ENCODE measurements at regions not wholly inside any gene's neighbourhood (a gene's known extent, or its start where the extent isn't known, plus 50 kb on each side); places are given as distances from the start of the nearest gene placed in this dataset.
"Not testable (repeated sequence)": the region's sequence is repeated elsewhere in the genome, so short reads cannot be mapped to it uniquely, and the experiment has no call there.

- no peak for DNase-seq (ENCODE audit: low spot score)
These were observed 1257.3 kb downstream of the DIAPH3 start for GRCh38 chr13:58906329-58907007.

- no peak for DNase-seq (ENCODE audit: low spot score)
These were observed 1256.4 kb downstream of the DIAPH3 start for GRCh38 chr13:58907347-58907746.

- no peak for DNase-seq (ENCODE audit: low spot score)
These were observed 1255.6 kb downstream of the DIAPH3 start for GRCh38 chr13:58908019-58908679.

- DNase-seq (ENCODE audit: low spot score): no peak
These were observed 1244.2 kb downstream of the DIAPH3 start for GRCh38 chr13:58919551-58919950.

- no peak for DNase-seq (ENCODE audit: low spot score)
These were observed 1242.6 kb downstream of the DIAPH3 start for GRCh38 chr13:58921129-58921528.

- no peak for DNase-seq (ENCODE audit: low spot score)
These were observed 1236.9 kb downstream of the DIAPH3 start for GRCh38 chr13:58926858-58927257.

GRCh38 chr13:58933475-58933874 lies 1230.3 kb downstream of the DIAPH3 start:
- DNase-seq (ENCODE audit: low spot score): no peak

GRCh38 chr13:58935689-58936088 lies 1228.0 kb downstream of the DIAPH3 start:
- DNase-seq (ENCODE audit: low spot score): no peak

GRCh38 chr13:58946274-58946673 lies 1217.5 kb downstream of the DIAPH3 start:
- DNase-seq (ENCODE audit: low spot score): no peak

- no peak for DNase-seq (ENCODE audit: low spot score)
These were observed 1214.1 kb downstream of the DIAPH3 start for GRCh38 chr13:58949646-58950045.

GRCh38 chr13:58950911-58951310 lies 1212.8 kb downstream of the DIAPH3 start:
- no peak for DNase-seq (ENCODE audit: low spot score)

- no peak for DNase-seq (ENCODE audit: low spot score)
These were observed 1210.1 kb downstream of the DIAPH3 start for GRCh38 chr13:58953638-58954037.

- no peak for DNase-seq (ENCODE audit: low spot score)
These were observed 1208.0 kb downstream of the DIAPH3 start for GRCh38 chr13:58955546-58956385.

- DNase-seq (ENCODE audit: low spot score): not testable (repeated sequence)
These were observed 1205.6 kb downstream of the DIAPH3 start for GRCh38 chr13:58958097-58958496.

GRCh38 chr13:58960888-58961287 lies 1202.8 kb downstream of the DIAPH3 start:
- no peak for DNase-seq (ENCODE audit: low spot score)

GRCh38 chr13:58963321-58963720 lies 1200.4 kb downstream of the DIAPH3 start:
- no peak for DNase-seq (ENCODE audit: low spot score)

GRCh38 chr13:58964048-58964447 lies 1199.7 kb downstream of the DIAPH3 start:
- no peak for DNase-seq (ENCODE audit: low spot score)

- DNase-seq (ENCODE audit: low spot score): no peak
These were observed 1186.6 kb downstream of the DIAPH3 start for GRCh38 chr13:58977085-58977484.

GRCh38 chr13:58978331-58978730 lies 1185.4 kb downstream of the DIAPH3 start:
- DNase-seq (ENCODE audit: low spot score): no peak

- no peak for DNase-seq (ENCODE audit: low spot score)
These were observed 1183.9 kb downstream of the DIAPH3 start for GRCh38 chr13:58979851-58980250.

GRCh38 chr13:58985845-58986244 lies 1177.9 kb downstream of the DIAPH3 start:
- DNase-seq (ENCODE audit: low spot score): no peak

GRCh38 chr13:58989556-58989955 lies 1174.2 kb downstream of the DIAPH3 start:
- no peak for DNase-seq (ENCODE audit: low spot score)

All from D341Med (cell line).